GM19452 (cell line): ENCODE measurements at regions not wholly inside any gene's neighbourhood (a gene's known extent, or its start where the extent isn't known, plus 50 kb on each side); places are given as distances from the start of the nearest gene placed in this dataset.

Experiments used
- ATAC-seq: cut with Tn5 transposase; IDR thresholded peaks from one replicate; pipeline ENCODE4 v1.9.1; 2021; ENCODE audit not compliant: unreplicated experiment

DNA sequence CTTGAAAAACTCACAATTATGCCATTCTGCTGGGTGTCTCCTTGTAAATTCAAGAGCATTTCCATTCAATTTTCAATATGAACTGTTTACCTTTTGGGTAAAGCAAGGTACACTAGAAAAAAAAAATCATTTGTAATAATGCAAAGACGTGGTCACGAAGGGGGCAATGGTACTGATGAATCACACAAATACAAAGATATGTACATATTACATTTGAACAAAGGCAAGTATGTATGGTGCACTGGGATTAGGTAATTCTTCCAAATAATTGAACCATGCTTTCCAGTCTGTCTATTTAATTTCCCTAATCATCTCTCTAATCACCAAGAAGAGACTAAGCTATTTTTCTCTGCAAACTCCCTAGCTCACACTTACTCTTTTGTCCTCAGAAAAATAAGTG is 63.4 kb upstream of the RNF38 start:
- ATAC-seq: no peak

DNA sequence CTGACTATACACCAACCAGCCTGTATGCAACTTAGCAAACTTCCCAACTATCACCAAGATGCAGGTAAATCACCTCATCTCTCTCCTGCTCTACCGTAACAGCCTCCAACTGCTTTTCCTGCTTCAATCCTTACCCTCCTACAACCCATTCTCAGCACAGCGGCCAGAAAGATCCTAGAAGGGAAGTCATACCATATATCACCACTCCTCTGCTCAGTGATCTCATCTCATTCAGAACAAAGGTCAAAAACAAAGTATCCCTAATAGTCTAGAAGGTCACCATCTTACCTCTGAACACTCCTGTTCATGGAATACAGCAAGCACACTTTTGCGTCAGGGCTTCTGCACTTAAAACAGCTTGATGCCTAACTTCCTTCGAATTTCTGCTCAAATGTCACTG is 62.2 kb upstream of the RNF38 start:
- no peak for ATAC-seq

DNA sequence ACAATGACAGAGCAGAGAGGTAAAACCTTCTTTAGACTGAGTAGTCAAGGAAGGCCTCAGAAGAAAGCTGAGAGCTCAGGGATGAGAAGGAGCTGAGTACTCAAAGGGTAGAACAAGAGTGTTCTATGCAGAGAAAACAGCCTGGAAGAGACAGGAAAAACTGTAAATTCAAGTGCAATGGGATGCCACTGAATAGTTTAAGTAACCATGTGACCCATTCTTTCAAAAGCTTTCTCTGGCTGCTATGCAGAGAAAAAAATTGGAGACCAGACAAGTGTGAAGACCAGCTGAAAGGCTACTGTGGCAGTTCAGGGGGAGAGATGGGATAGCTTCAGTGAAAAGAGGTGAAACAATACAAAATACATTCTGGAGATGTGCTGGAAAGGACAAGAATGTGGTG is 61.3 kb upstream of the RNF38 start:
- no peak for ATAC-seq

DNA sequence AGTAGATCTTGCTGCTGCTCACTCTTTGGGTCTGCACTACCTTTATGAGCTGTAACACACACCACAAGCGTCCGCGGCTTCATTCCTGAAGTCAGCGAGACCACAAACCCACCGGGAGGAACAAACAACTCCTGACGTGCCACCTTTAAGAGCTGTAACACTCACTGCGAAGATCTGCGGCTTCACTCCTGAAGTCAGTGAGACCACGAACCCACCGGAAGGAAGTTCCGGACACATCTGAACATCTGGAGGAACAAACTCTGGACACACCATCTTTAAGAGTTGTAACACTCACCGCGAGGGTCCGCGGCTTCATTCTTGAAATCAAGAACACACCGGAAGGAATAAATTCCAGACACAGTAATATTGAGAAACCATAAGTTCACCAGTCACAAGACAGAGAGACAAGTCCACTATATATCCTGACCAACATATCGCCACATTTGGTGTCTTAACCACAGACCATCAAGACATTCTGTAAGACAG is 58.4 kb upstream of the RNF38 start:
- ATAC-seq: peak; percentile 87

DNA sequence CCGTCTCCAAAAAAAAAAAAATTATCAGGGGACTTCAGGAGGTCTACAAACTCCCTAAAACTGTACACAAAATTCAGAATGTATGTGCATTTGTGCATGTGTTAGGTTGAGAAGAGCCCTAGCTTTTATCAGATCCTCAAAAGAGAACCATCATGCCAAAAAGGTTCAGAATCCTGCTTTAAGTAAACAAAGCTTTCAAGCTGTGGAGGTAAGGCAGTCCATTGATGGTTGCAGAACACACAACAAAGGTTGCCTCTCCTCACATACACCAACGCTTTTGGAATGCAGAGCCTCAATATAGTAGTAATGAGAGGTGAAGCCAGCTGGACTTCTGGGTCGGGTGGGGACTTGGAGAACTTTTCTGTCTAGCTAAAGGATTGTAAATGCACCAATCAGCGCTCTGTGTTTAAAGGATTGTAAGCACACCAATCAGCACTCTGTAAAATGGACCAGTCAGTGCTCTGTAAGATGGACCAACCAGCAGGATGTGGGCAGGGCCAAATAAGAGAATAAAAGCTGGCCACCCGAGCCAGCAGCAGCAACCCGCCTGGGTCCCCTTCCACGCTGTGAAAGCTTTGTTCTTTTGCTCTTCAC is 57.9 kb upstream of the RNF38 start:
- ATAC-seq: no peak

DNA sequence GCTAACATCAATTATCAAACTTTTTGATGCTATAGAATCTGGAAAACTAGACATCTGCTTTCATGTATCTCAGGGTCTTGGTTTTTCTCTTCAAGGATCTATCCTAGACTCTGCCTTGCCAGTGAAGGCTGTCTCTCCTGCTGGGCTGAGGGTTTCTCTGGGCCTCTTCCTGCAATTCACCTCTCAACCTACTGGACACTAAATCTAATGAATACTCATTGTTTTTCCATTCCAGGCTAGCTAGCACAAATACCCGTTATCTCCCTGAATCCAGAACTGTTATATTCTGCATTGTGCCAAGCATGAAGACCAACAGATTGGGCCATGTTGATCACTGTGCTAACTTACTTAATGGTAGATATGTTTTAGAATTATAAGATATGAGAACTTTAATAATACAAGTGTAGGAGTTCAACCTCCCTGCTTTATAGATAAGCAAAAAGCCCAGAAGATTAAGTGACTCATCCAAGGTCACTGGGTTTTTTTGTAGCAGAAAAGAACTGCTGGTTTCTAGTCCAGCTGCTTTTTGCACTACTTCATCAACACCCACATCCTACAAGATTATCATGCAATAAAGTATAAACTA is 56.5 kb upstream of the RNF38 start:
- ATAC-seq: no peak

DNA sequence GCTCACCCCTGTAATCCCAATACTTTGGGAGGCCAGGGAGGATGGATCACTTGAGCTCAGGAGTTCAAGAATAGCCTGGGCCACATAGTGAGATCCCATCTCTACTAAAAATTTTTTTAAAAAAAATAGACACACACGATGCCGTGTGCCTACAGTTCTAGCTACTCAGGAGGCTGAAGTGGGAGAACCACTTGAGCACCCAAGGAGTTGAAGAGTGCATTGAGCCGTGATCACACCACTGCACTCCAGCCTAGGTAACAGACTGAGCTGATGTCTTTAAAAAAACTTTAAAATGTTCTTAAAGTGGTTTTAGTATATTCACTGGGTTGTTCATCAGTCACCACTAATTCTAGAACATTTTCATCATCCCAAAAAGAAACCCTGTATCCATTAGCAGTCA is 51.9 kb upstream of the RNF38 start:
- ATAC-seq: no peak

DNA sequence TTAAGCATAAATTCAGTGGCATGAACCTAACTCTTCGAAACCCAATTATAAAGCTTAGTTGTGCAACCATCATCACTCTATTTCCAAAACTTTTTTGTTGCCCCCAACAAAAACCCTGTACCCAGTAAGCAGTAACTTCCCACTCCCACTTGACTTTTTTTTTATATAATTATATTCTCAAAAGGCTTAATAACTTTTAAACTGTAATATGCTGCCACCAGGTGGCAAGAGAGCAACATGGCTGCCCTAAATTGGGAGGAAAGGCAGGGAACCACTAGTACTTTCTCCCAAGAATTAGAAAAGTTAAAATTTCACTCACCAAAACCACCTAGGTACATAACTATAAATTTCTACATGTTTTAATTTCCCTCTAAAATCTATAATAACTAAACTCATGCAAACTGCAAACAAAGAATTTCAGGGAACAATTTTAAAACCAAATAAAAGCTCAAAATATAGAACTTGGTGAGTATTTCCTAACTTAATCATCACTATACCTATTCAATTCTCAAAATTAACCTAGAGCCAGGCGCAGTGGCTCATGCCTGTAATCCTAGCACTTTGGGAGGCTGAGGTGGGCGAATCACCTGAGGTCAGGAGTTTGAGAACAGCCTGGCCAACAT is 50.2 kb upstream of the RNF38 start:
- no peak for ATAC-seq
